WTC11 (cell line): ENCODE measurements at regions not wholly inside any gene's neighbourhood (a gene's known extent, or its start where the extent isn't known, plus 50 kb on each side); places are given as distances from the start of the nearest gene placed in this dataset.

Source experiments
- ATAC-seq: fragments of 200-7000 bp; cut with Tn5 transposase; 2 replicates; pipeline ENCODE4 v1.10.0; 2021; ENCODE audit warnings: mild to moderate bottlenecking, moderate library complexity
- CTCF ChIA-PET: fragments of 300-600 bp; sonication (Branson Sonifier 250); formaldehyde crosslinking; loops from one replicate; lab custom pipeline; 2021; ENCODE audit warnings: antibody characterized with exemption; lab: Charles Lee
- POLR2A ChIA-PET: fragments of 350-600 bp; sonication (Branson Sonifier 250); formaldehyde crosslinking; loops from one replicate; lab custom pipeline; 2021; ENCODE audit warnings: antibody characterized with exemption; lab: Charles Lee
- DNase-seq: peaks from one replicate; pipeline ENCODE4 v3.0.0; 2021; ENCODE audit warnings: low spot score
- H3K27ac Mint-ChIP-seq: 2 replicates; pipeline ENCODE4 v1.8.0; 2021; ENCODE audit warnings: mixed read lengths
- H3K27me3 Mint-ChIP-seq: 2 replicates; pipeline ENCODE4 v1.8.0; 2021; ENCODE audit warnings: low read depth, mild to moderate bottlenecking, moderate library complexity, mixed read lengths
- H3K36me3 Mint-ChIP-seq: 2 replicates; pipeline ENCODE4 v1.8.0; 2021; ENCODE audit warnings: mixed read lengths
- H3K4me1 Mint-ChIP-seq: 2 replicates; pipeline ENCODE4 v1.8.0; 2022; ENCODE audit warnings: mixed read lengths
- H3K4me3 Mint-ChIP-seq: 2 replicates; pipeline ENCODE4 v1.8.0; 2021; ENCODE audit warnings: mild to moderate bottlenecking, moderate library complexity, mixed read lengths
- H3K9me3 Mint-ChIP-seq: 2 replicates; pipeline ENCODE4 v1.8.0; 2021; ENCODE audit warnings: mixed read lengths
- AFF4 ChIP-seq: sonication (generic); formaldehyde crosslinking; IDR thresholded peaks from 2 replicates; pipeline ENCODE4 v1.8.1; 2023; ENCODE audit warnings: mild to moderate bottlenecking, missing genetic modification reagents, borderline replicate concordance
- ATF1 ChIP-seq: sonication (generic); formaldehyde crosslinking; IDR thresholded peaks from 2 replicates; pipeline ENCODE4 v1.8.1; 2023; ENCODE audit warnings: mild to moderate bottlenecking, moderate library complexity, missing genetic modification reagents
- ATF6 ChIP-seq: sonication (generic); formaldehyde crosslinking; IDR thresholded peaks from 2 replicates; pipeline ENCODE4 v1.8.1; 2023; ENCODE audit warnings: mild to moderate bottlenecking, missing genetic modification reagents
- CDX4 ChIP-seq: fragments of 250-450 bp; sonication (Bioruptor Pico); IDR thresholded peaks from 2 replicates; pipeline ENCODE4 v1.9.0; 2021; ENCODE audit warnings: moderate library complexity, mild to moderate bottlenecking, inconsistent platforms, borderline replicate concordance
- EMX1 ChIP-seq: fragments of 250-450 bp; sonication (Bioruptor Pico); IDR thresholded peaks from 2 replicates; pipeline ENCODE4 v1.8.0; 2021; ENCODE audit warnings: mild to moderate bottlenecking
- ETV6 ChIP-seq: sonication (generic); formaldehyde crosslinking; IDR thresholded peaks from 2 replicates; pipeline ENCODE4 v1.8.1; 2022; ENCODE audit warnings: mild to moderate bottlenecking, missing genetic modification reagents
- FOXP1 ChIP-seq: sonication (generic); formaldehyde crosslinking; IDR thresholded peaks from 2 replicates; pipeline ENCODE4 v1.8.0; 2022; ENCODE audit warnings: missing genetic modification reagents, mild to moderate bottlenecking, moderate library complexity, borderline replicate concordance
- FOXP4 ChIP-seq: sonication (generic); formaldehyde crosslinking; IDR thresholded peaks from 2 replicates; pipeline ENCODE4 v1.8.0; 2022; ENCODE audit warnings: mild to moderate bottlenecking, missing genetic modification reagents
- GTF2I ChIP-seq: fragments of 250-450 bp; sonication (Bioruptor Pico); conservative IDR thresholded peaks from 2 replicates; pipeline ENCODE4 v1.4.0; 2021; ENCODE audit warnings: mild to moderate bottlenecking
- HMGA2 ChIP-seq: fragments of 250-450 bp; sonication (Bioruptor Pico); IDR thresholded peaks from 2 replicates; pipeline ENCODE4 v1.4.0; 2021; ENCODE audit warnings: mild to moderate bottlenecking, moderate library complexity
- MXD4 ChIP-seq: fragments of 250-450 bp; sonication (Bioruptor Pico); IDR thresholded peaks from 2 replicates; pipeline ENCODE4 v1.8.0; 2021; ENCODE audit warnings: mild to moderate bottlenecking, moderate library complexity, borderline replicate concordance
- NFATC4 ChIP-seq: fragments of 250-450 bp; sonication (Bioruptor Pico); IDR thresholded peaks from 2 replicates; pipeline ENCODE4 v1.9.0; 2021; ENCODE audit warnings: mild to moderate bottlenecking
- NFYB ChIP-seq: sonication (generic); formaldehyde crosslinking; conservative IDR thresholded peaks from 2 replicates; pipeline ENCODE4 v1.8.0; 2022; ENCODE audit warnings: low read depth, missing genetic modification reagents
- PRDM15 ChIP-seq: sonication (generic); formaldehyde crosslinking; IDR thresholded peaks from 2 replicates; pipeline ENCODE4 v1.8.0; 2022; ENCODE audit warnings: missing genetic modification reagents
- PRRX2 ChIP-seq: fragments of 250-450 bp; sonication (Bioruptor Pico); IDR thresholded peaks from 2 replicates; pipeline ENCODE4 v1.8.0; 2021; ENCODE audit warnings: mild to moderate bottlenecking
- SMAD3 ChIP-seq: sonication (generic); formaldehyde crosslinking; IDR thresholded peaks from 2 replicates; pipeline ENCODE4 v1.8.0; 2022; ENCODE audit warnings: missing genetic modification reagents, mild to moderate bottlenecking, borderline replicate concordance
- SP1 ChIP-seq: sonication (generic); formaldehyde crosslinking; conservative IDR thresholded peaks from 2 replicates; pipeline ENCODE4 v1.8.1; 2022; ENCODE audit warnings: missing genetic modification reagents
- TCF7 ChIP-seq: sonication (generic); formaldehyde crosslinking; IDR thresholded peaks from 2 replicates; pipeline ENCODE4 v1.8.0; 2022; ENCODE audit warnings: mild to moderate bottlenecking, low read depth, missing genetic modification reagents, moderate library complexity
- TEAD4 ChIP-seq: sonication (generic); formaldehyde crosslinking; IDR thresholded peaks from 2 replicates; pipeline ENCODE4 v1.8.0; 2022; ENCODE audit warnings: mild to moderate bottlenecking, missing genetic modification reagents
- ZNF281 ChIP-seq: sonication (generic); formaldehyde crosslinking; IDR thresholded peaks from 2 replicates; pipeline ENCODE4 v1.8.0; 2023; ENCODE audit warnings: mild to moderate bottlenecking, missing genetic modification reagents
- ZNF317 ChIP-seq: sonication (generic); formaldehyde crosslinking; IDR thresholded peaks from 2 replicates; pipeline ENCODE4 v1.8.1; 2023; ENCODE audit warnings: low read depth, mild to moderate bottlenecking, moderate library complexity, missing genetic modification reagents, borderline replicate concordance
- ZNF416 ChIP-seq: fragments of 250-450 bp; sonication (Bioruptor Pico); IDR thresholded peaks from 2 replicates; pipeline ENCODE4 v1.9.0; 2021; ENCODE audit warnings: mild to moderate bottlenecking, inconsistent platforms
- ZNF423 ChIP-seq: fragments of 250-450 bp; sonication (Bioruptor Pico); IDR thresholded peaks from 2 replicates; pipeline ENCODE4 v2.1.2; 2022; ENCODE audit warnings: mild to moderate bottlenecking, moderate library complexity

GRCh38 chr5:2289380-2289779 lies 406.7 kb upstream of the IRX4 start (continued):
- TF ChIP-seq ZNF317 (CRISPR knock-in tag): no peak
- no peak for TF ChIP-seq ETV6 (CRISPR knock-in tag)
- TF ChIP-seq CDX4 (CRISPR knock-in tag): no peak
- TF ChIP-seq ZNF423 (CRISPR knock-in tag): no peak
- TF ChIP-seq MXD4: no peak
- TF ChIP-seq PRRX2 (CRISPR knock-in tag): no peak

- H3K27me3 Mint-ChIP-seq: no peaks in the 10 kb centered on the region
- H3K27ac Mint-ChIP-seq: no peak overlapping the region
- no peak overlapping the region for H3K4me3 Mint-ChIP-seq
- DNase-seq (no peak), ATAC-seq (no peak)
- peaks cover 16% of the 10 kb centered on the region for H3K9me3 Mint-ChIP-seq
- H3K36me3 Mint-ChIP-seq: no peaks in the 10 kb centered on the region
- peaks cover 5% of the 10 kb centered on the region for H3K4me1 Mint-ChIP-seq
- ChIA-PET POLR2A (no interaction called here), CTCF (no interaction called here)
- TF ChIP-seq FOXP4 (CRISPR knock-in tag) (no peak), AFF4 (CRISPR knock-in tag) (no peak), TCF7 (no peak), SP1 (CRISPR knock-in tag) (no peak), NFYB (CRISPR knock-in tag) (no peak), NFATC4 (CRISPR knock-in tag) (no peak), TEAD4 (CRISPR knock-in tag) (no peak), HMGA2 (CRISPR knock-in tag) (no peak), ATF6 (CRISPR knock-in tag) (no peak), PRDM15 (CRISPR knock-in tag) (no peak), ZNF281 (CRISPR knock-in tag) (no peak), GTF2I (CRISPR knock-in tag) (no peak), ATF1 (no peak), FOXP1 (CRISPR knock-in tag) (no peak), SMAD3 (no peak), EMX1 (no peak), ZNF416 (CRISPR knock-in tag) (no peak)
These were observed 406.2 kb upstream of the IRX4 start for GRCh38 chr5:2288968-2289367.
